GM19043 (cell line): ENCODE measurements at regions not wholly inside any gene's neighbourhood (a gene's known extent, or its start where the extent isn't known, plus 50 kb on each side); places are given as distances from the start of the nearest gene placed in this dataset.

Experiments
- ATAC-seq: cut with Tn5 transposase; IDR thresholded peaks from one replicate; pipeline ENCODE4 v1.9.1; 2021; ENCODE audit warnings: low read depth; ENCODE audit not compliant: unreplicated experiment

GRCh38 chr10:44201656-44202055 lies 183.2 kb downstream of the CXCL12 start:
- ATAC-seq = no peak

GRCh38 chr10:44201011-44201410 lies 183.9 kb downstream of the CXCL12 start:
- ATAC-seq = no peak

- no peak for ATAC-seq
These were observed 184.8 kb downstream of the CXCL12 start for GRCh38 chr10:44199991-44200655.

- ATAC-seq = no peak
These were observed 185.6 kb downstream of the CXCL12 start for GRCh38 chr10:44199267-44199666.

GRCh38 chr10:44198780-44199097 lies 186.2 kb downstream of the CXCL12 start:
- no peak for ATAC-seq

- no peak for ATAC-seq
These were observed 186.7 kb downstream of the CXCL12 start for GRCh38 chr10:44198096-44198779.

GRCh38 chr10:44197646-44198045 lies 187.3 kb downstream of the CXCL12 start:
- no peak for ATAC-seq

GRCh38 chr10:44196336-44196735 lies 188.6 kb downstream of the CXCL12 start:
- no peak for ATAC-seq

- no peak for ATAC-seq
These were observed 188.9 kb downstream of the CXCL12 start for GRCh38 chr10:44196008-44196320.

- no peak for ATAC-seq
These were observed 189.5 kb downstream of the CXCL12 start for GRCh38 chr10:44195112-44196007.

GRCh38 chr10:44194435-44194834 lies 190.5 kb downstream of the CXCL12 start:
- ATAC-seq = no peak

GRCh38 chr10:44193567-44194220 lies 191.2 kb downstream of the CXCL12 start:
- no peak for ATAC-seq

- ATAC-seq = no peak
These were observed 191.7 kb downstream of the CXCL12 start for GRCh38 chr10:44193166-44193565.

- ATAC-seq = no peak
These were observed 192.5 kb downstream of the CXCL12 start for GRCh38 chr10:44192435-44192834.

- ATAC-seq = no peak
These were observed 194.4 kb downstream of the CXCL12 start for GRCh38 chr10:44190541-44190940.

- ATAC-seq = no peak
These were observed 198.1 kb downstream of the CXCL12 start for GRCh38 chr10:44186821-44187220.

- ATAC-seq = no peak
These were observed 198.7 kb downstream of the CXCL12 start for GRCh38 chr10:44186150-44186549.

GRCh38 chr10:44185315-44185666 lies 199.6 kb downstream of the CXCL12 start:
- ATAC-seq = no peak

- no peak for ATAC-seq
These were observed 200.1 kb downstream of the CXCL12 start for GRCh38 chr10:44184633-44185314.
